Erythroblast (primary cell): ENCODE measurements at regions not wholly inside any gene's neighbourhood (a gene's known extent, or its start where the extent isn't known, plus 50 kb on each side); places are given as distances from the start of the nearest gene placed in this dataset.

Source experiments
- GATA1 ChIP-seq: IDR thresholded peaks from 2 replicates; pipeline ENCODE4 v1.6.1; 2011; ENCODE audit warnings: low read depth, mild to moderate bottlenecking, control low read depth, low read length, moderate library complexity
- POLR2A ChIP-seq: IDR thresholded peaks from 2 replicates; pipeline ENCODE4 v1.6.1; 2011; ENCODE audit warnings: mild to moderate bottlenecking, low read length

GRCh38 chr3:184633237-184633579 is 71.6 kb downstream of the EPHB3 start:
- TF ChIP-seq POLR2A, result no peak
- TF ChIP-seq GATA1, result no peak
